ENCODE measurements at regions not wholly inside any gene's neighbourhood (a gene's known extent, or its start where the extent isn't known, plus 50 kb on each side); places are given as distances from the start of the nearest gene placed in this dataset.
"Not testable (repeated sequence)": the region's sequence is repeated elsewhere in the genome, so short reads cannot be mapped to it uniquely, and the experiment has no call there.

GRCh38 chr5:177857642-177858200 is 75.0 kb upstream of the FAM153A start:
- not testable (repeated sequence) for DNase-seq

GRCh38 chr5:177856474-177856873 is 73.8 kb upstream of the FAM153A start:
- not testable (repeated sequence) for DNase-seq

- not testable (repeated sequence) for DNase-seq
Observed at GRCh38 chr5:177847914-177848313, 65.2 kb upstream of the FAM153A start.

- peak; percentile 5 for DNase-seq
Observed at GRCh38 chr5:177846598-177846997, 63.9 kb upstream of the FAM153A start.

GRCh38 chr5:177845906-177846305 is 63.2 kb upstream of the FAM153A start:
- not testable (repeated sequence) for DNase-seq

- not testable (repeated sequence) for DNase-seq
Observed at GRCh38 chr5:177836191-177836590, 53.5 kb upstream of the FAM153A start.
